GM19324 (cell line): ENCODE measurements at regions not wholly inside any gene's neighbourhood (a gene's known extent, or its start where the extent isn't known, plus 50 kb on each side); places are given as distances from the start of the nearest gene placed in this dataset.

ENCODE experiments used
- ATAC-seq: cut with Tn5 transposase; IDR thresholded peaks from one replicate; pipeline ENCODE4 v1.9.1; 2021; ENCODE audit warnings: mild to moderate bottlenecking, moderate library complexity; ENCODE audit not compliant: unreplicated experiment, low FRiP score

- ATAC-seq, result no peak
Observed at GRCh38 chrX:79704325-79704724, 310.2 kb upstream of the TBX22 start.

- no peak for ATAC-seq
Observed at GRCh38 chrX:79708581-79708980, 306.0 kb upstream of the TBX22 start.

GRCh38 chrX:79715448-79715847 lies 299.1 kb upstream of the TBX22 start:
- ATAC-seq, result no peak

GRCh38 chrX:79719568-79720231 lies 294.9 kb upstream of the TBX22 start:
- peak; percentile 60 for ATAC-seq

GRCh38 chrX:79721234-79721633 lies 293.3 kb upstream of the TBX22 start:
- no peak for ATAC-seq

GRCh38 chrX:79728421-79728820 lies 286.1 kb upstream of the TBX22 start:
- no peak for ATAC-seq
